HEK293 (cell line): ENCODE measurements at regions not wholly inside any gene's neighbourhood (a gene's known extent, or its start where the extent isn't known, plus 50 kb on each side); places are given as distances from the start of the nearest gene placed in this dataset.

Experiments
- CTCF ChIA-PET: fragments of 350-600 bp; formaldehyde crosslinking; extraction: SDS; loops from one replicate; lab custom pipeline; 2021; ENCODE audit warnings: antibody characterized with exemption; lab: Yijun Ruan, JAX
- POLR2A ChIA-PET: fragments of 300-600 bp; formaldehyde crosslinking; extraction: SDS; loops from one replicate; lab custom pipeline; 2020; ENCODE audit warnings: antibody characterized with exemption, inconsistent platforms; lab: Yijun Ruan, JAX
- H3K27ac ChIP-seq: fragments of 200-500 bp; sonication (Bioruptor generic); 2 replicates; pipeline ENCODE4 v1.5.1; 2014; ENCODE audit warnings: low read depth, low read length, control low read depth, inconsistent platforms; ENCODE audit errors: extremely low read depth
- H3K36me3 ChIP-seq, 2 experiments: fragments of 200-500 bp in 1 of 2; sonication (Bioruptor generic) in 1 of 2; 1 replicate in 1 of 2; 2 replicates in 1 of 2; pipeline ENCODE4 v1.5.1; 2014 to 2017; ENCODE audit warnings: inconsistent platforms in 2 of 2, low read length in 2 of 2; ENCODE audit not compliant: control insufficient read depth in 2 of 2, insufficient read depth in 1 of 2
- H3K4me1 ChIP-seq: fragments of 200-500 bp; sonication (Bioruptor generic); 2 replicates; pipeline ENCODE4 v1.5.1; 2014; ENCODE audit warnings: mild to moderate bottlenecking, low read length, inconsistent platforms; ENCODE audit not compliant: control insufficient read depth, insufficient read depth
- H3K4me3 ChIP-seq: 2 replicates; pipeline ENCODE4 v1.5.1; 2011; ENCODE audit warnings: low read depth, mild to moderate bottlenecking, control low read depth, low read length, moderate library complexity
- H3K9me3 ChIP-seq: fragments of 200-500 bp; sonication (Bioruptor generic); 2 replicates; pipeline ENCODE4 v1.5.1; 2014; ENCODE audit warnings: low read depth, low read length, inconsistent platforms; ENCODE audit not compliant: control insufficient read depth, insufficient read depth
- GLIS2 ChIP-seq: fragments of 450-650 bp; formaldehyde crosslinking; IDR thresholded peaks from 2 replicates; pipeline ENCODE4 v1.5.1; 2016; ENCODE audit warnings: missing biosample characterization, missing genetic modification characterization
- PRDM1 ChIP-seq: fragments of 450-650 bp; formaldehyde crosslinking; IDR thresholded peaks from 2 replicates; pipeline ENCODE4; 2016; ENCODE audit warnings: missing biosample characterization, missing genetic modification characterization
- TRIM28 ChIP-seq: IDR thresholded peaks from 2 replicates; pipeline ENCODE4 v1.6.1; 2011; ENCODE audit warnings: low read length, control low read depth, borderline replicate concordance
- ZBTB1 ChIP-seq: fragments of 450-650 bp; formaldehyde crosslinking; IDR thresholded peaks from 2 replicates; pipeline ENCODE4 v1.5.1; 2016; ENCODE audit warnings: missing biosample characterization, missing genetic modification characterization
- ZBTB26 ChIP-seq: fragments of 450-650 bp; formaldehyde crosslinking; optimal IDR thresholded peaks from 2 replicates; pipeline ENCODE3; 2016; ENCODE audit warnings: missing biosample characterization, mild to moderate bottlenecking, missing genetic modification characterization
- ZBTB7A ChIP-seq: fragments of 450-650 bp; formaldehyde crosslinking; IDR thresholded peaks from 2 replicates; pipeline ENCODE4 v1.5.1; 2016; ENCODE audit warnings: low read depth, missing biosample characterization, missing genetic modification characterization
- ZNF121 ChIP-seq: fragments of 450-650 bp; formaldehyde crosslinking; IDR thresholded peaks from 2 replicates; pipeline ENCODE4 v1.5.1; 2016; ENCODE audit warnings: missing biosample characterization, missing genetic modification characterization
- ZNF140 ChIP-seq: fragments of 450-650 bp; formaldehyde crosslinking; IDR thresholded peaks from 2 replicates; pipeline ENCODE4 v1.5.1; 2016; ENCODE audit warnings: missing biosample characterization, missing genetic modification characterization
- ZNF280D ChIP-seq: fragments of 450-650 bp; formaldehyde crosslinking; IDR thresholded peaks from 2 replicates; pipeline ENCODE4 v1.5.1; 2016; ENCODE audit warnings: missing biosample characterization, missing genetic modification characterization
- ZNF366 ChIP-seq: fragments of 450-650 bp; formaldehyde crosslinking; conservative IDR thresholded peaks from 2 replicates; pipeline ENCODE4 v1.5.1; 2016; ENCODE audit warnings: missing biosample characterization, missing genetic modification characterization
- ZNF423 ChIP-seq: fragments of 450-650 bp; formaldehyde crosslinking; IDR thresholded peaks from 2 replicates; pipeline ENCODE4 v1.5.1; 2016; ENCODE audit warnings: missing biosample characterization, missing genetic modification characterization
- ZNF426 ChIP-seq: fragments of 450-650 bp; formaldehyde crosslinking; IDR thresholded peaks from 2 replicates; pipeline ENCODE4 v1.5.1; 2017; ENCODE audit warnings: missing biosample characterization, missing genetic modification characterization, mild to moderate bottlenecking, inconsistent platforms, moderate library complexity
- ZNF473 ChIP-seq: fragments of 450-650 bp; formaldehyde crosslinking; IDR thresholded peaks from 2 replicates; pipeline ENCODE4 v1.5.1; 2017; ENCODE audit warnings: missing biosample characterization, missing genetic modification characterization
- ZNF530 ChIP-seq: fragments of 450-650 bp; formaldehyde crosslinking; IDR thresholded peaks from 2 replicates; pipeline ENCODE4 v1.5.1; 2016; ENCODE audit warnings: low read depth, missing biosample characterization, missing genetic modification characterization
- ZNF544 ChIP-seq: fragments of 450-650 bp; formaldehyde crosslinking; IDR thresholded peaks from 2 replicates; pipeline ENCODE4 v1.5.0; 2017; ENCODE audit warnings: missing biosample characterization, missing genetic modification characterization
- ZNF548 ChIP-seq: fragments of 450-650 bp; formaldehyde crosslinking; IDR thresholded peaks from 2 replicates; pipeline ENCODE4 v1.5.1; 2016; ENCODE audit warnings: missing biosample characterization, missing genetic modification characterization
- ZNF585B ChIP-seq: fragments of 450-650 bp; formaldehyde crosslinking; IDR thresholded peaks from 2 replicates; pipeline ENCODE4 v1.5.1; 2016; ENCODE audit warnings: missing biosample characterization, missing genetic modification characterization
- ZNF610 ChIP-seq: fragments of 450-650 bp; formaldehyde crosslinking; IDR thresholded peaks from 2 replicates; pipeline ENCODE4 v1.5.1; 2016; ENCODE audit warnings: missing biosample characterization, missing genetic modification characterization, borderline replicate concordance
- ZNF624 ChIP-seq: fragments of 450-650 bp; formaldehyde crosslinking; IDR thresholded peaks from 2 replicates; pipeline ENCODE4 v1.5.1; 2017; ENCODE audit warnings: missing biosample characterization, missing genetic modification characterization
- ZNF701 ChIP-seq: fragments of 450-650 bp; formaldehyde crosslinking; IDR thresholded peaks from 2 replicates; pipeline ENCODE4 v1.5.1; 2016; ENCODE audit warnings: missing biosample characterization, missing genetic modification characterization
- ZNF747 ChIP-seq: fragments of 450-650 bp; formaldehyde crosslinking; IDR thresholded peaks from 2 replicates; pipeline ENCODE4 v1.5.1; 2016; ENCODE audit warnings: missing biosample characterization, missing genetic modification characterization
- ZNF785 ChIP-seq: fragments of 450-650 bp; formaldehyde crosslinking; IDR thresholded peaks from 2 replicates; pipeline ENCODE4 v1.5.1; 2016; ENCODE audit warnings: missing biosample characterization, missing genetic modification characterization
- ZSCAN16 ChIP-seq: fragments of 450-650 bp; formaldehyde crosslinking; IDR thresholded peaks from 2 replicates; pipeline ENCODE4 v1.5.1; 2016; ENCODE audit warnings: missing biosample characterization, missing genetic modification characterization
- TF ChIP-seq, protein P1 (sequence below): fragments of 450-650 bp; formaldehyde crosslinking; IDR thresholded peaks from 2 replicates; pipeline ENCODE4 v1.5.1; 2017; ENCODE audit warnings: missing biosample characterization, missing genetic modification characterization
- TF ChIP-seq, protein P2 (sequence below): fragments of 450-650 bp; formaldehyde crosslinking; IDR thresholded peaks from 2 replicates; pipeline ENCODE4 v1.5.0; 2017; ENCODE audit warnings: missing biosample characterization, missing genetic modification characterization, borderline replicate concordance
- TF ChIP-seq, protein P3 (sequence below): fragments of 450-650 bp; formaldehyde crosslinking; IDR thresholded peaks from 2 replicates; pipeline ENCODE4 v1.5.1; 2017; ENCODE audit warnings: missing biosample characterization, missing genetic modification characterization

- Histone ChIP-seq H3K9me3 (no peaks in the 10 kb centered on the region), H3K4me3 (peak overlapping the region; percentile 22), H3K4me1 (peaks cover 3% of the 10 kb centered on the region), H3K36me3 (no peaks in the 10 kb centered on the region), H3K27ac (peak overlapping the region; percentile 63; the same call in 1 of the 2 replicates)
- POLR2A ChIA-PET, result interaction anchor here (0.6 to 1.5 kb wide), 3 partner anchors 70 to 163 kb away, joined by 3 to 17 read pairs (median 4); partner anchors contain the start of gene TBL1XR1
- CTCF ChIA-PET, result interaction anchor here (0.6 to 1.1 kb wide), 3 partner anchors 76 to 1466 kb away, joined by 3 to 4 read pairs (median 3); no protein-coding TSS in a partner anchor
- TF ChIP-seq ZNF473 (tag by site-specific recombination) (no peak), ZBTB26 (tag by site-specific recombination) (peak; percentile 68), ZNF610 (tag by site-specific recombination) (peak; percentile 78; the same call in 1 of the 2 replicates), TRIM28 (peak; percentile 85), ZNF548 (tag by site-specific recombination) (no peak), ZBTB7A (peak; percentile 21; the same call in 1 of the 2 replicates), ZNF366 (peak; percentile 76), ZNF426 (tag by site-specific recombination) (no peak), ZNF701 (tag by site-specific recombination) (no peak), ZNF423 (tag by site-specific recombination) (no peak), ZNF585B (tag by site-specific recombination) (no peak), ZNF121 (no peak), ZNF747 (tag by site-specific recombination) (no peak), ZBTB1 (peak; percentile 74; the same call in 1 of the 2 replicates), ZNF785 (tag by site-specific recombination) (no peak), ZSCAN16 (tag by site-specific recombination) (no peak), ZNF624 (tag by site-specific recombination) (no peak), ZNF544 (tag by site-specific recombination) (no peak), PRDM1 (tag by site-specific recombination) (peak; percentile 95), ZNF530 (tag by site-specific recombination) (no peak), ZNF280D (no peak), GLIS2 (tag by site-specific recombination) (peak; percentile 81), ZNF140 (tag by site-specific recombination) (no peak)
- TF ChIP-seq, protein P1, sequence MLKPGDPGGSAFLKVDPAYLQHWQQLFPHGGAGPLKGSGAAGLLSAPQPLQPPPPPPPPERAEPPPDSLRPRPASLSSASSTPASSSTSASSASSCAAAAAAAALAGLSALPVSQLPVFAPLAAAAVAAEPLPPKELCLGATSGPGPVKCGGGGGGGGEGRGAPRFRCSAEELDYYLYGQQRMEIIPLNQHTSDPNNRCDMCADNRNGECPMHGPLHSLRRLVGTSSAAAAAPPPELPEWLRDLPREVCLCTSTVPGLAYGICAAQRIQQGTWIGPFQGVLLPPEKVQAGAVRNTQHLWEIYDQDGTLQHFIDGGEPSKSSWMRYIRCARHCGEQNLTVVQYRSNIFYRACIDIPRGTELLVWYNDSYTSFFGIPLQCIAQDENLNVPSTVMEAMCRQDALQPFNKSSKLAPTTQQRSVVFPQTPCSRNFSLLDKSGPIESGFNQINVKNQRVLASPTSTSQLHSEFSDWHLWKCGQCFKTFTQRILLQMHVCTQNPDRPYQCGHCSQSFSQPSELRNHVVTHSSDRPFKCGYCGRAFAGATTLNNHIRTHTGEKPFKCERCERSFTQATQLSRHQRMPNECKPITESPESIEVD (tag by site-specific recombination), result peak; percentile 87
- TF ChIP-seq, protein P2, sequence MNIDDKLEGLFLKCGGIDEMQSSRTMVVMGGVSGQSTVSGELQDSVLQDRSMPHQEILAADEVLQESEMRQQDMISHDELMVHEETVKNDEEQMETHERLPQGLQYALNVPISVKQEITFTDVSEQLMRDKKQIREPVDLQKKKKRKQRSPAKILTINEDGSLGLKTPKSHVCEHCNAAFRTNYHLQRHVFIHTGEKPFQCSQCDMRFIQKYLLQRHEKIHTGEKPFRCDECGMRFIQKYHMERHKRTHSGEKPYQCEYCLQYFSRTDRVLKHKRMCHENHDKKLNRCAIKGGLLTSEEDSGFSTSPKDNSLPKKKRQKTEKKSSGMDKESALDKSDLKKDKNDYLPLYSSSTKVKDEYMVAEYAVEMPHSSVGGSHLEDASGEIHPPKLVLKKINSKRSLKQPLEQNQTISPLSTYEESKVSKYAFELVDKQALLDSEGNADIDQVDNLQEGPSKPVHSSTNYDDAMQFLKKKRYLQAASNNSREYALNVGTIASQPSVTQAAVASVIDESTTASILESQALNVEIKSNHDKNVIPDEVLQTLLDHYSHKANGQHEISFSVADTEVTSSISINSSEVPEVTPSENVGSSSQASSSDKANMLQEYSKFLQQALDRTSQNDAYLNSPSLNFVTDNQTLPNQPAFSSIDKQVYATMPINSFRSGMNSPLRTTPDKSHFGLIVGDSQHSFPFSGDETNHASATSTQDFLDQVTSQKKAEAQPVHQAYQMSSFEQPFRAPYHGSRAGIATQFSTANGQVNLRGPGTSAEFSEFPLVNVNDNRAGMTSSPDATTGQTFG (tag by site-specific recombination), result no peak
- TF ChIP-seq, protein P3, sequence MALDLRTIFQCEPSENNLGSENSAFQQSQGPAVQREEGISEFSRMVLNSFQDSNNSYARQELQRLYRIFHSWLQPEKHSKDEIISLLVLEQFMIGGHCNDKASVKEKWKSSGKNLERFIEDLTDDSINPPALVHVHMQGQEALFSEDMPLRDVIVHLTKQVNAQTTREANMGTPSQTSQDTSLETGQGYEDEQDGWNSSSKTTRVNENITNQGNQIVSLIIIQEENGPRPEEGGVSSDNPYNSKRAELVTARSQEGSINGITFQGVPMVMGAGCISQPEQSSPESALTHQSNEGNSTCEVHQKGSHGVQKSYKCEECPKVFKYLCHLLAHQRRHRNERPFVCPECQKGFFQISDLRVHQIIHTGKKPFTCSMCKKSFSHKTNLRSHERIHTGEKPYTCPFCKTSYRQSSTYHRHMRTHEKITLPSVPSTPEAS, result peak; percentile 58
These were observed 162.5 kb upstream of the TBL1XR1 start for GRCh38 chr3:177359593-177360357.
